Astrocyte of the spinal cord (primary cell): ENCODE measurements at regions not wholly inside any gene's neighbourhood (a gene's known extent, or its start where the extent isn't known, plus 50 kb on each side); places are given as distances from the start of the nearest gene placed in this dataset.

ENCODE experiments used
- DNase-seq: peaks from one replicate; pipeline ENCODE4 v3.0.0; 2011; ENCODE audit warnings: low read depth, low spot score
- H3K4me3 ChIP-seq: 2 replicates; pipeline ENCODE4 v1.5.1; 2011; ENCODE audit warnings: low read depth, mild to moderate bottlenecking, low read length, moderate library complexity
- in situ Hi-C: cut with HindIII; loops from 2 replicates; pipeline ENCODE4 v1.10.0; 2017; ENCODE audit warnings: low sequenced_read_pairs
- TF ChIP-seq, protein P1 (sequence below): IDR thresholded peaks from 2 replicates; pipeline ENCODE4 v1.5.1; 2012; ENCODE audit warnings: low read depth, mild to moderate bottlenecking, low read length, inconsistent platforms

DNA sequence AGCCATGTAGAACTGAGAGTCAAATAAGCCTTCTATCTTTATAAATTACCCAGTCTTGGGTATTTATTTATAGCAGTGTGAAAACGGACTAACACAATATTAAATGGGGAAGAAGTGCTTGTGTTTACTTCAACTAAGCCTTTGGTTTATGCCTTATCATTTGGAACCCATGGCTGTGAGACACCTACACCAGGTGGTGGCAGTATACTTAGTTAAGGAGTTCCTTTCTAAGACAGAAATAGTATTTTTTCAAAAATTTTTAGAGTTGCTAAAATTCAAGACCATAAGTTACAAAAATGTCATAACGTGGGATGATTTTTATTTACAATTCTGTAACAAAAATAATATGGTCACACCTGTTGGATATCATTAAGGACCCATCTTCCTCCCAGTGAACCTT is 354.5 kb upstream of the SOX14 start:
- TF ChIP-seq, protein P1, sequence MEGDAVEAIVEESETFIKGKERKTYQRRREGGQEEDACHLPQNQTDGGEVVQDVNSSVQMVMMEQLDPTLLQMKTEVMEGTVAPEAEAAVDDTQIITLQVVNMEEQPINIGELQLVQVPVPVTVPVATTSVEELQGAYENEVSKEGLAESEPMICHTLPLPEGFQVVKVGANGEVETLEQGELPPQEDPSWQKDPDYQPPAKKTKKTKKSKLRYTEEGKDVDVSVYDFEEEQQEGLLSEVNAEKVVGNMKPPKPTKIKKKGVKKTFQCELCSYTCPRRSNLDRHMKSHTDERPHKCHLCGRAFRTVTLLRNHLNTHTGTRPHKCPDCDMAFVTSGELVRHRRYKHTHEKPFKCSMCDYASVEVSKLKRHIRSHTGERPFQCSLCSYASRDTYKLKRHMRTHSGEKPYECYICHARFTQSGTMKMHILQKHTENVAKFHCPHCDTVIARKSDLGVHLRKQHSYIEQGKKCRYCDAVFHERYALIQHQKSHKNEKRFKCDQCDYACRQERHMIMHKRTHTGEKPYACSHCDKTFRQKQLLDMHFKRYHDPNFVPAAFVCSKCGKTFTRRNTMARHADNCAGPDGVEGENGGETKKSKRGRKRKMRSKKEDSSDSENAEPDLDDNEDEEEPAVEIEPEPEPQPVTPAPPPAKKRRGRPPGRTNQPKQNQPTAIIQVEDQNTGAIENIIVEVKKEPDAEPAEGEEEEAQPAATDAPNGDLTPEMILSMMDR = no peak
- no peak overlapping the region for H3K4me3 ChIP-seq
- no peak for DNase-seq
- in situ Hi-C loops = no loop called here

DNA sequence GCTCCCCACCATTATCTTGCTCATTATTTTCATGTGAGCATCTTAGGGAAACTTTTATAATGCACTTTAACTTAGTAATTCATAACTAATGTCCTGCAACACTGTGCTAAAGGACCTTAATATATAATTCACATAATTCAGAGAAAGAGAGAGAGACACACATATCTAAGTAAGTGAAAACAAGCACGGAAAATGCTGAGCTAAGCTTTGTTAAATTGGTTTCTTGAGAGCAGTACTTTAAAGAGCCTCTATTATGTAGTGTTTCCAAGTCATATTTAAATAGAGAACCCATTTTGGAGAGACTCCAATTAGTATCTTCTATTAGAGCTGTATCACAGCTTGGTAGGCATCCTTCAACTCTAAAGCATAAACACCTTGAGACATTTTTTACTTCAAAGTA is 354.1 kb upstream of the SOX14 start:
- in situ Hi-C loops = no loop called here
- no peak for DNase-seq
- no peak overlapping the region for H3K4me3 ChIP-seq
- TF ChIP-seq, protein P1 = no peak

DNA sequence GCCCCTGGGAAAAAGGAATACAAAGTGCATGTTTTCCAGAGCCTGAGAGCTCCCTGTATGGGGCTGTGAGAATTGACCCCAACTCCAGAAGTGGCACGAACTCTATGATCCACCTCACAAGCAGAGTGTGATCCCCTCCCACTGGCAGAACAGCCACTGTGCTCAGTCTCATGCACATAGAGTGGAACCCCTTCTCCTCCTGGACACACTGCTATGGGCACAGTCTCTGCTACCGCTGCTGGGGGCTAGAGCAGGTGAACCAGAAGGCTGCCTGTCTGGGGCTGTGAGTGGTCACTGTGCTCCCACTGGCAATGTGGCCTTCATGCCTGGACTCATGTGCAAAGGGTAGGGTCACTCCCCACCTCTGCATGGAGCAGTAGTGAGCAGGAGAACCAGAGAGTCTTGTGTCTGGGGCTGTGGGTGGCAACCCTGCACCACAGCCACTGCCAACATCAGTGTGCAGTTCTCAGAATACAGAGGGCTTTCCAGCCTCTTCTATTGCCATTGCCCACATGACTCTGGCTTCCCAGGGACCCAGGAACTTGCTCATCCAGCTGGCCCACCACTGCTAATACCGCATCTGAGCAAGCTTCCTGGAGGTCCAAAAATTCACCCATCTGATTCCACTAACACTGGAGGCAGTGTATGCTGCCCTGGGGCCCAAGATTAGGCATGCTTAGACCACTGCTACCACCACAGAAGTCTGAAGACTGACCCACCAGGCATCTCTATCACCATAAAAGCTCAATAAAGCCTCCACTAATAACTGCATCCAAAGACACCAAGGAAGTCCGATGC is 343.7 kb upstream of the SOX14 start:
- in situ Hi-C loops = no loop called here
- no peak for DNase-seq
- TF ChIP-seq, protein P1 = no peak
- H3K4me3 ChIP-seq = no peak overlapping the region

DNA sequence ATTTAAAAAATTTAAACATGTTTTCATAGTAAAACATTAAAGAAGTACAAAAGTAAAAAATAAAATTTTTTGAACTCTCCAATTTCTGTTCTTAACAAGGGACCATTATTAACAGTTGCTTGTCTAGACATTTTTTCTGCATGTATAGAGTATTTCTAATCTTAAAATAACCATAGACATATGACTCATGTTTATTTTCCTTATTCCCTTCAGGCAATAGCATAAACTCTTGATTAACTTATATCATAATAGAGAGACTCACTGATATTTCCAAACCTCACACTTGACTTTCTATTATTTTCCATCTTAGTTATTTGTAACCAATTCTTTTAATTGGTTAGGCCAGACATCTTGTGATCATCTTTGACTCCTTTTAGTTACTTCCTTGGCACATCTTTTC is 325.6 kb upstream of the SOX14 start:
- H3K4me3 ChIP-seq = no peak overlapping the region
- DNase-seq = no peak
- TF ChIP-seq, protein P1 = no peak
- in situ Hi-C loops = no loop called here

DNA sequence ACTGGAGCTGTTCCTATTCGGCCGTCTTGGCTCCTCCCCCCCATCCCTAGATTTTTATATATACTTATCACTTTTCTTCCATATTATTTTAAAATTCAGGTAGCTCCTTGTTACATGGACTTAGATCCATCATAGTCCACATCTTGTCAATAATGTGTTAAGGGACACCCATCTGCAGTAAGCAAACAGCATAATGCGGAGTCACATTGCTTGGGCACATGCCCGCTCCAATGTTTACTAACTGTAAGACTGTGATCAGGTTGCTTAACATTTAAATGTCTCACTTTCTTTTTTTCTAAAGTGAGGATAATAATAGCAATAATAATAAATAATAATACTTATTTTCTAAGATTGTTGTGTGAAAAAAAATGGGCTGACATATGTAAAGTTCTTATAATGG is 303.2 kb upstream of the SOX14 start:
- TF ChIP-seq, protein P1 = no peak
- no peak overlapping the region for H3K4me3 ChIP-seq
- DNase-seq = no peak
- in situ Hi-C loops = no loop called here

DNA sequence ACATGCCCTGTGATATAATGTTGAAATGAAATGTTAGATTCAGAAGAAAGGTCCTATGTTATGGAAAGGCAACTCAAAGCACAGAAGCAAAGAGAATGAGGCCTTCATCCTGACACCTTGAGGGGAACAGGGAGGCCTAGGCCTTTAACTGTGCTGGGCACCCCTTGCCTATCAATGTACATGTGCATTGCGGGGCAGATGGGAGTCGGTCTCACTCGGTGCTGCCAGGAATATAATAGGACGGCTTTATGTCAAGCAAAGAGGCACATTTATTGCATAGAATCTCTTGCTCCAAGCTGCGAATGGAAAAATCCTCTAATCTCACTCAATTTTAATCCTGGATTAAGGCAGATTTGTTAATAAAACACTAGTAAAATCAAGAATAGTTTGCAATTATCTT is 301.0 kb upstream of the SOX14 start:
- H3K4me3 ChIP-seq = no peak overlapping the region
- DNase-seq = no peak
- TF ChIP-seq, protein P1 = no peak
- in situ Hi-C loops = no loop called here
